NCI-H526 (cell line): ENCODE measurements at regions not wholly inside any gene's neighbourhood (a gene's known extent, or its start where the extent isn't known, plus 50 kb on each side); places are given as distances from the start of the nearest gene placed in this dataset.
"Not testable (repeated sequence)": the region's sequence is repeated elsewhere in the genome, so short reads cannot be mapped to it uniquely, and the experiment has no call there.

ENCODE experiments used
- DNase-seq, 2 experiments: peaks; one replicate each; lab custom pipeline; 2025; lab: John Stamatoyannopoulos, UW

DNA sequence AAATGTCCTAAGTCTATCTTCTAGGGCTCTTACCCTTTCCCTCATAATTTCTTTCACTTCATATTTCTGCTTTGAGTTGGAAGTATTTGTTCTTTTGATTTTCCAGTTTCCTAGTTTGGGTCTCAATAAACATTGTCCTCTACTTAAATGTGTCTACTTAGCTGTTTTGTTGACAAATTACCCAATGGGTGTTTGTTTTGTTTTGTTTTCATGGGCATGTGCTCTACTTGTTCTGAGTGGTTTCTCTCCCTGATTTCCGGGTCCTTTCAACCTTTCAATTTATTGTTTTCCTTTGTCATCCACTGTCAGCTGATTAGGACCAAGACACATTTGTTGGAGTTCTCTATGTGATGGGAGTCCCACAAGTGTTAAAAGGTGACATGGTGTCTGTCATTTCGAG is 1181.4 kb downstream of the RPA4 start:
- DNase-seq, result no peak

- DNase-seq, result no peak
These were observed 1183.9 kb downstream of the RPA4 start for GRCh38 chrX:98067611-98068010.

GRCh38 chrX:98068024-98068580 is 1184.4 kb downstream of the RPA4 start:
- no peak for DNase-seq

DNA sequence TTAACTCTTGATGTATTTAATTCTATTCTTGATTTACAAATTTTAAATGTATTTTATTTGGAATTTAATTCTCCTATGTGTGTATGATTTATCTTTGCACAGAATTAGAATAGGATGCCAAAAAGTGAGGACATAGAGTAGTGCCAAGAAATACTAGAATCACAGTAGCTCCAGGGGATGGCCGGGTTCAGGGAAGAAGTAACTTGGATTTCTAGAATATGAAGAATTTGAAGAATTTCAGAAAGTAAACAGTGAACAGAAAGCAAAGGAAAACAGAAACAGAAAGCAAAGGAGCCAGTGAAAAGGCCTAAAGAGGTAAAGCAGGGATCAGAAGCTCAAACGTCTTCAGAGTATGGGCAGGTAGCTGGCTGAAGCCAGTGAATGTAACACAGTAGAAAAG is 1187.6 kb downstream of the RPA4 start:
- no peak for DNase-seq

DNA sequence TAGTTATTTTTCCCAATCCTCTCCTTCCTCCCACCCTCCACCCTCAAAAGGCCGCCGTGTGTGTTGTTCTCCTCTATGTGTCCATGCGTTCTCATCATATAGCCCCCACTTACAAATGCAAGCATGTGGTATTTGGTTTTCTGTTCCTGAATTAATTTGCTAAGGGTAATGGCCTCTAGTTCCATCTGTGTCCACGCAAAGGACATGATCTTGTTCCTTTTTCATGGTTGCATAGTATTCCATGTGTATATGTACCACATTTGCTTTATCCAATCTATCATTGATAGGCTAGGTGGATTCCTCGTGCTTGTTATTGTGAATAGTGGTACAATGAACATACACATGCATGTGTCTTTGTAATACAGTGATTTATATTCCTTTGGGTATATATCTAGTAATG is 1193.7 kb downstream of the RPA4 start:
- no peak for DNase-seq

- no peak for DNase-seq
These were observed 1228.0 kb downstream of the RPA4 start for GRCh38 chrX:98111684-98112083.

DNA sequence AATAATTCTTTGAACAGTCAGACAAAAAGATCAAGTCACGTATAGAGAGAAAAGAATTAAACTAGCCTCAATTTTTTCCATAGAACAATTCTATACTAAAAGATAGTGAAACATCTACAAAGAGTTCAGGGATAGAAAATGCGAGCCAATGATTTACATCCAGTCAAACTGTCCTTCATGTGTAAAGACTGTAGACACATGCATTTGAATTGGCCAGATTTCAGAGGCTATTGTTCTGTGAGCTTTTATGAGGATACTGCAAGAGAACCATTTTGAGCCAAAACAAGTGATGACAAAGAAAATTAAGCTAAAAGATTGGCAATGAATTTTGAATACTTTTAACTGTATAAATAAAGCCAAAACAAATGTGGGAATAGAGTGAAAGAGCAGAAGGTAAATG is 1230.3 kb downstream of the RPA4 start:
- no peak for DNase-seq

DNA sequence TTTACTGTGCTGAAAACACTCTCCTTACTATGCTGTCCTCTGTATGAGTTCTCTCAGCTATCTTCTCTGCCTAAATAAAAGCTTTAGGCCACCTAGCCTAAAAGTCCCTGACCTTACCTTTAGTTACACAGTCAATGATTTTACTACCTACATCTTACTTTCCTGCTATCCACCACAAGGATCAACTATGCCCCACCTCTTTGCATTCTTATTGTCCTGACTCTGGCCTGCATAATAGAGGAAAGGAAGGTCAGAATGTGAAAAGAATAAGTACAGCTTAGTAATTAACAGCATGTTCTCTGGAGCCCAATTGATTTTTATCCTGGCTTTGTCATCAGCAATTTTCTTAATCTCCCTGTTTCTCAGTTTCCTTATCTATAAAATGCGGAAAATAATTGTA is 1257.8 kb downstream of the RPA4 start:
- DNase-seq, result no peak

GRCh38 chrX:98191003-98191402 is 1307.3 kb downstream of the RPA4 start:
- no peak for DNase-seq

DNA sequence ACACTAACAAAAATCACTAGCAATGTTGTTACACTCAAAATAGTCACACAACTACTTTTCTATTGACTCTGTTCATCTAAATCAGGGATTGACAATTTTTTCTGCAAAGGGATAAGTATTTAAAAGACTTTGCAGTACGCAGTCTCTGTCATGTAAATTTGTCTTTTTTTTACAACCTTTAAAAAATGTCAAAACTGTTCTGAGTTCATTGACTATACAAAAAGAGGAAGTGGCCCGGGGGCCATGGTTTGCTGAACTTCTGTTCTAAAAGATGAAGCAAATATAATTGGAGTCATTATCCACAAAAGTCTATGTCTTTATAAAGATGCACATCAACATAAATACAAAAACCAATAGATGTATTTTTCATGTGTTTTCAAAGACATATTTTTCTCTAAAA is 1310.3 kb downstream of the RPA4 start:
- DNase-seq, result no peak

DNA sequence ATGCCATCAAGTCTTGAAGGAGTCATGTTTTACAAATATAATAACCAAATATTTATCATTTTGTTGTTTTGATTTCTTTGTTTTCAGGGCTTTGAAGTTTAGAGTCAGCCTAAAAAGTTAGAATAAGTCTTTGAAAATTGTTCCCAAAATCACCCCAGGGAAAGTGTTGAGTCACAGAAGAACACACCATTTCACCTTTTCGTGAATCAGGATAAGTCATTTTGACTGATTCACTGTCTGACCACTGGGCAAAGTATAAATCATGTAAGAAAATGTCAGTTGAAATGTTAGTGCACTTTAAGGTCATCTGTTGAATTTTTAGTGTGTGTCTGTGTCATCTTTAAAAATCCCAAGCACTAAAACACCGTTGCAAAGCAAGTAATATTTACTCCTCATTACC is 1320.1 kb downstream of the RPA4 start:
- DNase-seq, result no peak

DNA sequence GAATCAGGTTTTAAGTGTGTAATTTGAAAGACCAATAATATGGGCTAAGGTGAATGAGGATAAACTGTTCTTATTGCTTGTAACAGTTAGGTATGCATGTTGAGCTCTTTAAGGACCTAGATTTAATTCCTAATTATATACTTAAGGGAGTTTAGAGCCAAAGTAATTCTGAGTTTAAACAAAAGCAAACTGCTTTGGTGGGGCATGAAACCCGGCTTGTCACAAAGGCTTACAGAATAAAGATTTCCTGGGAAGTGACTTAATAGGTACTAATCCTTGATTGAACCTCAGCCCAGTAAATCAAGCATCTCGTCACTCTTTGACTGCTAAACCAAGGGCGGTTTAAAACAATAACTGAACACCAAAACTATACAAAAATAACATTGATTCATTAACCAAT is 1324.2 kb downstream of the RPA4 start:
- no peak for DNase-seq

- DNase-seq, result no peak
These were observed 1347.3 kb downstream of the RPA4 start for GRCh38 chrX:98231003-98231402.

- DNase-seq, result not testable (repeated sequence)
These were observed 1356.4 kb downstream of the RPA4 start for GRCh38 chrX:98240061-98240460.

- DNase-seq, result no peak
These were observed 1379.4 kb downstream of the RPA4 start for GRCh38 chrX:98263135-98263534.

DNA sequence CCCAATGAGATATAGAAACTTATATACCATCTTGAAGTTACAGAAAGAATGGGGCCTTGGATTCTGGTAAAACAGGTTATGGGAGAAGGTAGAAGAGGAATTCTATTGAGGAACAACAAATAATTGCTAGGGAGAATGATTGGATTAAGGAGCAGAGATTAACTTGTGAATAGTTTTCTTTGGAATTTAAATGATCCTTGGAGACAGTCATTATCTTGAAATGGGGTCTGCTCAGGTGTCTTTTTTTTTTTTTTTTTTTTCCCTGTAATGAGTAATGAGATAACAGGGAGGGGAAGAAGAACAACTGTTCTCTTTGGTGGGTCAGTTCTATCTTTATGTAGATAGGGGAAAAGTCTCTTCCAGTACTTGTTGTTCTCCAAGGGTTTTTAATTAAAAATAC is 1406.0 kb downstream of the RPA4 start:
- DNase-seq, result no peak

GRCh38 chrX:98294310-98294709 is 1410.6 kb downstream of the RPA4 start:
- DNase-seq, result no peak

GRCh38 chrX:98296129-98296528 is 1412.4 kb downstream of the RPA4 start:
- DNase-seq, result no peak

GRCh38 chrX:98299785-98300184 is 1416.1 kb downstream of the RPA4 start:
- DNase-seq, result no peak

DNA sequence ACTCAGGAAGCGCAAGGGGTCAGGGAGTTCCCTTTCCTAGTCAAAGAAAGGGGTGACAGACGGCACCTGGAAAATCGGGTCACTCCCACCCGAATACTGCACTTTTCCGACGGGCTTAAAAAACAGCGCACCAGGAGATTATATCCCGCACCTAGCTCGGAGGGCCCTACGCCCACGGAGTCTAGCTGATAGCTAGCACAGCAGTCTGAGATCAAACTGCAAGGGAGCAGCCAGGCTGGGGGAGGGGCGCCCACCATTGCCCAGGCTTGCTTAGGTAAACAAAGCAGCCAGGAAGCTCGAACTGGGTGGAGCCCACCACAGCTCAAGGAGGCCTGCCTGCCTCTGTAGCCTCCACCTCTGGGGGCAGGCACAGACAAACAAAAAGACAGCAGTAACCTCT is 1416.8 kb downstream of the RPA4 start:
- DNase-seq, result not testable (repeated sequence)

GRCh38 chrX:98331407-98331806 is 1447.7 kb downstream of the RPA4 start:
- no peak for DNase-seq

- DNase-seq, result no peak
These were observed 1454.8 kb downstream of the RPA4 start for GRCh38 chrX:98338544-98338943.

DNA sequence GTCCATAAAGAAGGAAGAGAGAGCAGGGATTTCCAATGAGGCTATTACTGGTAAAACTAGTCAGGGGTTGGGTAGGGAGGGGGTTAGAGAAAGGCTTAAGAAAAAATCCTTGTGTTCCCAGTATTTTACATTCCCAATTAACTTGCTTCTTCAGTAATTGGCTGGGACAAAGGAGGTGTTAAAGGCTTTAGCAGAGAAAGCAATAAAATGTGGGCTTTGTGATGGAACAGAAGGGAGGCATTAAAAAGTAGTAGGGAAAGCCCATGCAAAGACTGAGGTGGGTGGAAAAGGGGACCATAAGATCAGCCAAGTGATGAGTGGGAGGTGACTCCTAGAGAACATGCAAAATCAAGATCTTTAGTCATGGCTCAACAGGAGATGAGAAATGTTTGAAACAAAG is 1467.2 kb downstream of the RPA4 start:
- DNase-seq, result no peak

DNA sequence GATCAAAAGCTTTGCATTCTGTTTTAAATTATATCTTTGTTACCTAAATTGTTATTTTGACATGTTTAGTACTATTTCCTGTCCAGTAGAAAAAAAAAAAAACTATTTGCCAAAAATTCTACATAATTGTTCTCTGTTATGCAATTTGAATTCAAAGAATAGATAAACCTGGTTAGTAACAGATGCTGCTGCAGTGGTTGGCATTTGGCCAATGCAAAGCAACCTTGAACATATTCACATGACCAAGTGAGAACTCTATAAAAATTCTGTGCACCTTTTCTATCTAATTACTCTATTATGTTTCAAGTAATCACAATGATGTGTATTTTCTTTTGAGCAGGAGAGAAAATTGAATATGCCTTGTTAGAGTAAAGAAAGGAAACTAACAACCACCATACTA is 1473.4 kb downstream of the RPA4 start:
- DNase-seq, result peak; percentile 18 to 69

DNA sequence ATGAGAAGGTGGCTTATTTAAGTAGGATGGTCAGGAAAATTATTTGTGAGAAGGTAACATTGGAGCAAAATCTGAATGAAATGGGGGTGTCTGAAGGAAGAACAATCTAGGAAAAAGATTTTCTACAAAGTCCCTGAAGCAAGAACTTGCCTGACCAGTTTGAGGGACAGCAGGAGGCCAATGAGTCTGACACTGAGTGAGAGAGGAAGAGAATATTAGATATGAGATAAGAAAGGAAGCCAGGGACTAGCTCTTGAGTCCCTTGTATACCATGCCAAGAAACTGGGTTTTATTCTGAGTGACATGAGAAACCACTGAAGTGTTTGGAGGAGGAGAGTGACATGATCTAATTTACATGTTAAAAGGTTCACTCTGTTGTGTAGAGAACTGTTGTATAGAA is 1478.9 kb downstream of the RPA4 start:
- no peak for DNase-seq
